Liver (tissue), 8 donors: ENCODE measurements at regions not wholly inside any gene's neighbourhood (a gene's known extent, or its start where the extent isn't known, plus 50 kb on each side); places are given as distances from the start of the nearest gene placed in this dataset.

Experiments
- DNase-seq: peaks from one replicate; pipeline ENCODE4 v3.0.0-alpha.2; 2017; ENCODE audit warnings: low spot score
- H3K27ac ChIP-seq, 2 donors: one replicate each; pipeline ENCODE4 v1.7.0; 2013; ENCODE audit warnings: inconsistent platforms in 2 of 2, low read length in 2 of 2, control low read depth in 1 of 2, low read depth in 1 of 2, mild to moderate bottlenecking in 1 of 2
- H3K27me3 ChIP-seq, 4 donors: one replicate each; pipeline versions ENCODE4 v1.6.1 to v1.7.0; 2013; ENCODE audit warnings: low read length in 3 of 4, inconsistent platforms in 1 of 4, mild to moderate bottlenecking in 1 of 4, moderate library complexity in 1 of 4; ENCODE audit not compliant: control insufficient read depth in 4 of 4, insufficient read depth in 4 of 4
- H3K36me3 ChIP-seq, 4 donors: one replicate each; pipeline versions ENCODE4 v1.6.1 to v1.7.0; 2013; ENCODE audit warnings: low read length in 3 of 4, mild to moderate bottlenecking in 3 of 4, low read depth in 1 of 4, moderate library complexity in 1 of 4; ENCODE audit not compliant: control insufficient read depth in 4 of 4, insufficient read depth in 3 of 4
- H3K4me1 ChIP-seq, 4 donors: one replicate each; pipeline versions ENCODE4 v1.6.1 to v1.7.0; 2013; ENCODE audit warnings: low read length in 3 of 4, mild to moderate bottlenecking in 3 of 4, moderate library complexity in 1 of 4; ENCODE audit not compliant: control insufficient read depth in 4 of 4, insufficient read depth in 4 of 4
- H3K4me3 ChIP-seq, 3 donors: one replicate each; pipeline versions ENCODE4 v1.6.1 to v1.7.0; 2013; ENCODE audit warnings: low read length in 3 of 3, control low read depth in 1 of 3, low read depth in 1 of 3, mild to moderate bottlenecking in 1 of 3
- H3K9ac ChIP-seq, 2 donors: one replicate each; pipeline ENCODE4 v1.7.0; 2013; ENCODE audit warnings: low read length in 2 of 2, mild to moderate bottlenecking in 2 of 2, moderate library complexity in 2 of 2, control low read depth in 1 of 2, low read depth in 1 of 2
- H3K9me3 ChIP-seq, 4 donors: one replicate each; pipeline versions ENCODE4 v1.6.1 to v1.7.0; 2013; ENCODE audit warnings: low read length in 3 of 4; ENCODE audit not compliant: control insufficient read depth in 4 of 4
- ATF3 ChIP-seq: IDR thresholded peaks from 2 replicates; pipeline ENCODE4 v1.6.1; 2016; ENCODE audit warnings: antibody characterized with exemption
- CTCF ChIP-seq: fragments of 150-350 bp; IDR thresholded peaks from 2 replicates; pipeline ENCODE4 v1.5.1; 2017; ENCODE audit warnings: improper control_type of control experiment, low read depth, low read length; ENCODE audit not compliant: missing input control
- EGR1 ChIP-seq, 2 donors: IDR thresholded peaks; 2 replicates each; pipeline ENCODE4 v1.6.1; 2016 to 2018; ENCODE audit warnings: antibody characterized with exemption in 2 of 2, low read depth in 2 of 2
- FOXA1 ChIP-seq: IDR thresholded peaks from 2 replicates; pipeline ENCODE4 v1.6.1; 2016; ENCODE audit warnings: antibody characterized with exemption
- FOXA2 ChIP-seq: IDR thresholded peaks from 2 replicates; pipeline ENCODE4 v1.6.1; 2016; ENCODE audit warnings: antibody characterized with exemption
- GABPA ChIP-seq, 2 donors: IDR thresholded peaks in 1 of 2; conservative IDR thresholded peaks in 1 of 2; 2 replicates each; pipeline ENCODE4 v1.6.1; 2016; ENCODE audit warnings: antibody characterized with exemption in 2 of 2, mild to moderate bottlenecking in 1 of 2, moderate library complexity in 1 of 2
- HNF4A ChIP-seq, 2 donors: conservative IDR thresholded peaks; 2 replicates each; pipeline ENCODE4 v1.6.1; 2016; ENCODE audit warnings: antibody characterized with exemption in 2 of 2, mild to moderate bottlenecking in 2 of 2
- JUND ChIP-seq, 2 donors: IDR thresholded peaks; 2 replicates each; pipeline ENCODE4 v1.6.1; 2016; ENCODE audit warnings: antibody characterized with exemption in 2 of 2
- NR2F2 ChIP-seq: IDR thresholded peaks from 2 replicates; pipeline ENCODE4 v1.6.1; 2016; ENCODE audit warnings: antibody characterized with exemption
- RAD21 ChIP-seq, 2 donors: IDR thresholded peaks; 2 replicates each; pipeline ENCODE4 v1.6.1; 2016; ENCODE audit warnings: antibody characterized with exemption in 2 of 2, mild to moderate bottlenecking in 2 of 2
- REST ChIP-seq: IDR thresholded peaks from 2 replicates; pipeline ENCODE4 v1.6.1; 2016; ENCODE audit warnings: antibody characterized with exemption, mild to moderate bottlenecking
- RXRA ChIP-seq, 2 donors: IDR thresholded peaks; 2 replicates each; pipeline ENCODE4 v1.6.1; 2017 to 2018; ENCODE audit warnings: antibody characterized with exemption in 2 of 2, mild to moderate bottlenecking in 1 of 2
- SP1 ChIP-seq: IDR thresholded peaks from 2 replicates; pipeline ENCODE4 v1.6.1; 2018; ENCODE audit warnings: antibody characterized with exemption, mild to moderate bottlenecking
- TAF1 ChIP-seq: conservative IDR thresholded peaks from 2 replicates; pipeline ENCODE4 v1.6.1; 2016; ENCODE audit warnings: antibody characterized with exemption, mild to moderate bottlenecking
- YY1 ChIP-seq: IDR thresholded peaks from 2 replicates; pipeline ENCODE4 v1.6.1; 2016; ENCODE audit warnings: antibody characterized with exemption, mild to moderate bottlenecking
- ZBTB33 ChIP-seq: IDR thresholded peaks from 2 replicates; pipeline ENCODE4 v1.6.1; 2016; ENCODE audit warnings: antibody characterized with exemption
- WGBS: extraction: QIAGEN DNeasy Blood & Tissue Kit; methylation state at CpG from one replicate; pipeline ENCODE4 v1.1.7; 2013; 5-methylcytosine and 5-hydroxymethylcytosine counted together
- donor health status: healthy.
- donor health status: healthy.
- donor health status: healthy.
- donor health status: healthy.
- donor health status: healthy.

GRCh38 chr4:155073852-155074251 is 134.6 kb upstream of the NPY2R start (continued):
- TF ChIP-seq CTCF (no peak), SP1 (no peak)

- Histone ChIP-seq H3K4me3 (no peak overlapping the region), H3K9me3 (no peaks in the 10 kb centered on the region), H3K27ac (no peak overlapping the region), H3K4me1 (no peaks in the 10 kb centered on the region), H3K27me3 (no peaks in the 10 kb centered on the region), H3K36me3 (no peaks in the 10 kb centered on the region), H3K9ac (no peak overlapping the region)
- TF ChIP-seq RXRA (IDR thresholded peaks at IDR 0.05) (no peak), NR2F2 (no peak), HNF4A (conservative IDR thresholded peaks at IDR 0.05) (no peak), JUND (IDR thresholded peaks at IDR 0.05) (no peak), YY1 (no peak), ATF3 (no peak), REST (no peak), SP1 (no peak)
- no peak for DNase-seq
- WGBS: 85% methylated on average over 3 of the region's 3 CpGs
Measured at GRCh38 chr4:155076256-155076785, 132.1 kb upstream of the NPY2R start.

- no peak overlapping the region for H3K4me3 ChIP-seq
- no peak overlapping the region for H3K9ac ChIP-seq
- 83% methylated on average over 2 of the region's 2 CpGs for WGBS
- H3K27me3 ChIP-seq: no peaks in the 10 kb centered on the region
- no peaks in the 10 kb centered on the region for H3K9me3 ChIP-seq
- no peaks in the 10 kb centered on the region for H3K36me3 ChIP-seq
- H3K4me1 ChIP-seq: no peaks in the 10 kb centered on the region
- no peak for DNase-seq
- H3K27ac ChIP-seq: no peak overlapping the region
- TF ChIP-seq GABPA (IDR thresholded peaks at IDR 0.05 in 1 of 2, conservative IDR thresholded peaks at IDR 0.05 in 1 of 2) (no peak), NR2F2 (no peak), YY1 (no peak), ATF3 (no peak), FOXA1 (no peak), TAF1 (no peak), RAD21 (IDR thresholded peaks at IDR 0.05) (no peak), SP1 (no peak), EGR1 (IDR thresholded peaks at IDR 0.05; ENCODE audit: low read depth in 2 of 2) (no peak), REST (no peak), ZBTB33 (no peak), JUND (IDR thresholded peaks at IDR 0.05) (no peak), FOXA2 (no peak)
Measured at GRCh38 chr4:155077452-155078229, 130.8 kb upstream of the NPY2R start.
